HepG2 (cell line): ENCODE measurements at regions not wholly inside any gene's neighbourhood (a gene's known extent, or its start where the extent isn't known, plus 50 kb on each side); places are given as distances from the start of the nearest gene placed in this dataset.

Experiments used
- AGO1 ChIP-seq: fragments of 200-400 bp; formaldehyde crosslinking; IDR thresholded peaks from 2 replicates; pipeline ENCODE4 v1.6.1; 2017; ENCODE audit warnings: mild to moderate bottlenecking, low read depth, low read length, moderate library complexity; ENCODE audit not compliant: poor library complexity, severe bottlenecking
- GLI4 ChIP-seq: sonication (generic); formaldehyde crosslinking; IDR thresholded peaks from 2 replicates; pipeline ENCODE4 v1.5.1; 2020; ENCODE audit warnings: missing genetic modification reagents, mild to moderate bottlenecking, moderate library complexity, borderline replicate concordance
- HMG20B ChIP-seq: conservative IDR thresholded peaks from 2 replicates; pipeline ENCODE4 v1.6.1; 2016; ENCODE audit warnings: missing genetic modification reagents, missing compliant biosample characterization
- IKZF5 ChIP-seq: IDR thresholded peaks from 2 replicates; pipeline ENCODE4 v1.6.1; 2018; ENCODE audit warnings: missing genetic modification reagents, mild to moderate bottlenecking, missing compliant biosample characterization
- KDM2A ChIP-seq: sonication (generic); formaldehyde crosslinking; IDR thresholded peaks from 2 replicates; pipeline ENCODE4 v1.4.0; 2020; ENCODE audit warnings: low read depth, missing genetic modification reagents, borderline replicate concordance
- KDM5A ChIP-seq: fragments of 200-600 bp; sonication (generic); IDR thresholded peaks from 2 replicates; pipeline ENCODE4 v1.7.0; 2018; ENCODE audit warnings: antibody characterized with exemption, mild to moderate bottlenecking, low read length, borderline replicate concordance
- LRRFIP1 ChIP-seq: sonication (generic); formaldehyde crosslinking; conservative IDR thresholded peaks from 2 replicates; pipeline ENCODE4 v1.4.0; 2020; ENCODE audit warnings: missing genetic modification reagents
- NPAS2 ChIP-seq: sonication (generic); formaldehyde crosslinking; IDR thresholded peaks from 2 replicates; pipeline ENCODE4 v1.8.0; 2022; ENCODE audit warnings: mild to moderate bottlenecking, missing genetic modification reagents, borderline replicate concordance
- PRDM15 ChIP-seq: sonication (generic); formaldehyde crosslinking; IDR thresholded peaks from 2 replicates; pipeline ENCODE4 v1.4.0; 2020; ENCODE audit warnings: missing genetic modification reagents
- RBM39 ChIP-seq: fragments of 200-400 bp; formaldehyde crosslinking; IDR thresholded peaks from one replicate; pipeline ENCODE4 v1.6.1; 2018; ENCODE audit warnings: antibody characterized with exemption, mild to moderate bottlenecking, low read depth, low read length; ENCODE audit not compliant: poor library complexity, severe bottlenecking
- SATB2 ChIP-seq: sonication (generic); formaldehyde crosslinking; IDR thresholded peaks from 2 replicates; pipeline ENCODE4 v1.5.0; 2020; ENCODE audit warnings: missing genetic modification reagents
- ZNF251 ChIP-seq: sonication (generic); formaldehyde crosslinking; IDR thresholded peaks from 2 replicates; pipeline ENCODE4 v1.9.0; 2021; ENCODE audit warnings: mild to moderate bottlenecking, missing genetic modification reagents
- ZNF430 ChIP-seq: sonication (generic); formaldehyde crosslinking; IDR thresholded peaks from 2 replicates; pipeline ENCODE4 v1.9.0; 2021; ENCODE audit warnings: mild to moderate bottlenecking, missing genetic modification reagents
- ZNF768 ChIP-seq: sonication (generic); formaldehyde crosslinking; IDR thresholded peaks from 2 replicates; pipeline ENCODE4 v1.4.0; 2020; ENCODE audit warnings: missing genetic modification reagents
- ZNF800 ChIP-seq: sonication (generic); formaldehyde crosslinking; IDR thresholded peaks from 2 replicates; pipeline ENCODE4 v1.4.0; 2020; ENCODE audit warnings: missing genetic modification reagents
- ZSCAN22 ChIP-seq: sonication (generic); formaldehyde crosslinking; IDR thresholded peaks from 2 replicates; pipeline ENCODE4 v1.4.0; 2020; ENCODE audit warnings: mild to moderate bottlenecking, missing genetic modification reagents
- TF ChIP-seq, protein P1 (sequence below): sonication (generic); formaldehyde crosslinking; IDR thresholded peaks from 2 replicates; pipeline ENCODE4 v1.4.0; 2020; ENCODE audit warnings: mild to moderate bottlenecking, missing genetic modification reagents

DNA sequence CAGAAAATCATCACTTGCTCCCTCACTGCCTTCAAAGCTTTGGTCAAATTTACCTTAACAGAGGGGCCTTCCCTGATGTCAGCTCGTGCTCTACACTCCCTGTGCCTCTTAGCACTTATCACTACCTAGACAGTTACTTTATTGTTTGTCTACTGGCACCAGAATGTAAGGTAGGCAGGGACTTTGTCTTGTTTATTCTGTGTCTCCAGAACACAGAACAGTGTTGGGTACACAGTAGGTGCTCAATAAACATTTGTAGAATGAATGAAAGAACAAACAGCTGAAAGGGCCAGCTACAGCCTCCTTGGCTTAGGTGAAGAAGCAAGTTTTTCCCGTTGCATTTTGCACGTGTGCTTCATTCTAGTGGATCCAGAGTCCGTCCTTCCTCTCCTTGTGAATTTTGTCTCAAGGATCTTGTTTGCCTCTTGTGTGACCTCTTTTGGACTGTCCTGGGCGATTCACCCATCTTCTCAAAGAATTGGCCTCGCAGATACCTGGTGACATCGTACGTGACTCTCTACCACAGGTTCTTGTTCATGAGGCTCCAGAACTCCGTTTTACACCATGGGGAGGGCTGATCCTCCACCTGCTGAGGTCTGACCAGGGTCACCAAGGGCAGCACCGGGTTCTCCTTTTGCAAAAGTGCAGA lies 84.2 kb upstream of the ARMC2 start (continued):
- TF ChIP-seq IKZF5 (CRISPR knock-in tag) (peak; percentile 68), ZSCAN22 (CRISPR knock-in tag) (no peak), ZNF251 (CRISPR knock-in tag) (no peak), SATB2 (CRISPR knock-in tag) (peak; percentile 61; the same call in 1 of the 2 replicates), LRRFIP1 (CRISPR knock-in tag) (no peak), KDM5A (no peak), HMG20B (CRISPR knock-in tag) (0 out of 2 replicates have a peak, but pooled peaks have one; percentile 25), PRDM15 (0 out of 2 replicates have a peak, but pooled peaks have one; percentile 21), KDM2A (CRISPR knock-in tag) (no peak), RBM39 (no peak), ZNF800 (CRISPR knock-in tag) (no peak), ZNF430 (CRISPR knock-in tag) (0 out of 2 replicates have a peak, but pooled peaks have one; percentile 21), NPAS2 (CRISPR knock-in tag) (no peak), GLI4 (CRISPR knock-in tag) (no peak), ZNF768 (CRISPR knock-in tag) (no peak), AGO1 (no peak)
- TF ChIP-seq, protein P1, sequence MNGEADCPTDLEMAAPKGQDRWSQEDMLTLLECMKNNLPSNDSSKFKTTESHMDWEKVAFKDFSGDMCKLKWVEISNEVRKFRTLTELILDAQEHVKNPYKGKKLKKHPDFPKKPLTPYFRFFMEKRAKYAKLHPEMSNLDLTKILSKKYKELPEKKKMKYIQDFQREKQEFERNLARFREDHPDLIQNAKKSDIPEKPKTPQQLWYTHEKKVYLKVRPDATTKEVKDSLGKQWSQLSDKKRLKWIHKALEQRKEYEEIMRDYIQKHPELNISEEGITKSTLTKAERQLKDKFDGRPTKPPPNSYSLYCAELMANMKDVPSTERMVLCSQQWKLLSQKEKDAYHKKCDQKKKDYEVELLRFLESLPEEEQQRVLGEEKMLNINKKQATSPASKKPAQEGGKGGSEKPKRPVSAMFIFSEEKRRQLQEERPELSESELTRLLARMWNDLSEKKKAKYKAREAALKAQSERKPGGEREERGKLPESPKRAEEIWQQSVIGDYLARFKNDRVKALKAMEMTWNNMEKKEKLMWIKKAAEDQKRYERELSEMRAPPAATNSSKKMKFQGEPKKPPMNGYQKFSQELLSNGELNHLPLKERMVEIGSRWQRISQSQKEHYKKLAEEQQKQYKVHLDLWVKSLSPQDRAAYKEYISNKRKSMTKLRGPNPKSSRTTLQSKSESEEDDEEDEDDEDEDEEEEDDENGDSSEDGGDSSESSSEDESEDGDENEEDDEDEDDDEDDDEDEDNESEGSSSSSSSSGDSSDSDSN (CRISPR knock-in tag), result no peak
